Keratinocyte (primary cell): ENCODE measurements at regions not wholly inside any gene's neighbourhood (a gene's known extent, or its start where the extent isn't known, plus 50 kb on each side); places are given as distances from the start of the nearest gene placed in this dataset.

ENCODE experiments used
- DNase-seq: peaks from one replicate; pipeline ENCODE4 v3.0.0-alpha.2; 2011; ENCODE audit warnings: low read depth, missing footprints, low spot score
- FAIRE-seq: peaks from 2 replicates; lab custom pipeline; 2011; peaks lifted over from hg19 to GRCh38; lab: Jason Lieb, UNC
- H2AFZ ChIP-seq: 2 replicates; pipeline ENCODE4 v1.6.0; 2012; ENCODE audit warnings: low read length, control low read depth, inconsistent platforms; ENCODE audit not compliant: control insufficient read depth
- H3K27ac ChIP-seq: 2 replicates; pipeline ENCODE4 v1.5.1; 2011; ENCODE audit warnings: low read length; ENCODE audit not compliant: control insufficient read depth, insufficient read depth
- H3K27me3 ChIP-seq: 3 replicates; pipeline ENCODE4 v1.6.0; 2011; ENCODE audit warnings: low read length; ENCODE audit not compliant: control insufficient read depth, insufficient read depth; ENCODE audit errors: extremely low read depth
- H3K36me3 ChIP-seq, 2 experiments: 2 replicates in 1 of 2; 3 replicates in 1 of 2; pipeline ENCODE4 v1.5.1; 2011; ENCODE audit warnings: low read length in 2 of 2, mild to moderate bottlenecking in 1 of 2; ENCODE audit not compliant: control insufficient read depth in 2 of 2, insufficient read depth in 2 of 2; ENCODE audit errors: extremely low read depth in 1 of 2
- H3K4me1 ChIP-seq: 3 replicates; pipeline ENCODE4 v1.5.1; 2011; ENCODE audit warnings: low read length; ENCODE audit not compliant: control insufficient read depth, insufficient read depth; ENCODE audit errors: extremely low read depth
- H3K4me2 ChIP-seq: 3 replicates; pipeline ENCODE4 v1.6.0; 2011; ENCODE audit warnings: low read depth, low read length; ENCODE audit not compliant: control insufficient read depth, insufficient read depth; ENCODE audit errors: extremely low read depth
- H3K4me3 ChIP-seq, 3 experiments: fragments of 200-600 bp in 1 of 3; sonication (generic) in 1 of 3; 2 replicates in 2 of 3; 3 replicates in 1 of 3; pipeline ENCODE4 v1.5.1; 2011 to 2016; ENCODE audit warnings: low read length in 3 of 3, mild to moderate bottlenecking in 3 of 3, control low read depth in 2 of 3, inconsistent platforms in 1 of 3, low read depth in 1 of 3, mixed read lengths in 1 of 3, mixed run types in 1 of 3, moderate library complexity in 1 of 3; ENCODE audit not compliant: control insufficient read depth in 2 of 3, insufficient read depth in 2 of 3; ENCODE audit errors: extremely low read depth in 1 of 3
- H3K79me2 ChIP-seq: 2 replicates; pipeline ENCODE4 v1.6.0; 2012; ENCODE audit warnings: low read length; ENCODE audit not compliant: control insufficient read depth, insufficient read depth
- H3K9ac ChIP-seq: 3 replicates; pipeline ENCODE4 v1.6.0; 2011; ENCODE audit warnings: low read length; ENCODE audit not compliant: control insufficient read depth, insufficient read depth; ENCODE audit errors: extremely low read depth
- H3K9me1 ChIP-seq: 3 replicates; pipeline ENCODE4 v1.6.0; 2011; ENCODE audit warnings: low read length; ENCODE audit not compliant: control insufficient read depth, insufficient read depth; ENCODE audit errors: extremely low read depth
- H3K9me3 ChIP-seq: 2 replicates; pipeline ENCODE4 v1.5.1; 2012; ENCODE audit warnings: low read depth, low read length; ENCODE audit not compliant: control insufficient read depth
- H4K20me1 ChIP-seq: 3 replicates; pipeline ENCODE4 v1.6.0; 2011; ENCODE audit warnings: low read length; ENCODE audit not compliant: control insufficient read depth, insufficient read depth; ENCODE audit errors: extremely low read depth
- EZH2 ChIP-seq: IDR thresholded peaks from one replicate; pipeline ENCODE4 v1.6.1; 2012; ENCODE audit warnings: inconsistent platforms, mild to moderate bottlenecking, low read length, moderate library complexity
- dilution Hi-C: fragments of 300-500 bp; cut with MboI; formaldehyde crosslinking; loops from one replicate; pipeline ENCODE4 v1.7.0; 2020; ENCODE audit warnings: low sequenced_read_pairs; ENCODE audit not compliant: extremely low pct_ligation_motif_present
- TF ChIP-seq, protein P1 (sequence below), 3 experiments: IDR thresholded peaks in 1 of 3; conservative IDR thresholded peaks in 1 of 3; optimal IDR thresholded peaks in 1 of 3; 2 replicates in 2 of 3; 3 replicates in 1 of 3; pipeline versions ENCODE3 to v1.5.1; 2011; ENCODE audit warnings: low read length in 3 of 3, mild to moderate bottlenecking in 3 of 3, moderate library complexity in 2 of 3, control low read depth in 1 of 3, inconsistent platforms in 1 of 3; ENCODE audit not compliant: insufficient read depth in 2 of 3; ENCODE audit errors: extremely low read depth in 1 of 3

DNA sequence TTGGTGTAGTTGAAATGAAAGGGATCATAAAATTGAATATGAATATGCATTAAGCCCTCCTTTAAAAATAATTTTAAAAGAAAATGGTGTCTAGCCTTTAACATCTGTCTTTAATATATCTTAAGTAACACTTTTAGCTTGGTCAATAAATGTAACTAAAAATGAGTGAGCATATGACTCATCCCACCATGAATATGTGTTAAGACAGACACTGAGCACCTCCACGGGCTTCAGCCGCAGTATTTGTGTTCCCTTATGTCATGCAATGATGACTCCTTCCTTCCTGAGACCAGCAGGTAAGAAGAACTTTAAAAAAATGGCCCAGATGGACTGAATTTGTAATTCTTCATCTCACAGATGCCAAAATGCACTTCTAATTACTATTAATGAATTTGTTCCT, 563.2 kb downstream of the NR2F1-AS1 start:
- H3K4me1 ChIP-seq: no peaks in the 10 kb centered on the region
- DNase-seq: peak; percentile 7
- no peaks in the 10 kb centered on the region for H3K9me3 ChIP-seq
- H3K9ac ChIP-seq: no peak overlapping the region
- no peaks in the 10 kb centered on the region for H3K27me3 ChIP-seq
- TF ChIP-seq, protein P1, sequence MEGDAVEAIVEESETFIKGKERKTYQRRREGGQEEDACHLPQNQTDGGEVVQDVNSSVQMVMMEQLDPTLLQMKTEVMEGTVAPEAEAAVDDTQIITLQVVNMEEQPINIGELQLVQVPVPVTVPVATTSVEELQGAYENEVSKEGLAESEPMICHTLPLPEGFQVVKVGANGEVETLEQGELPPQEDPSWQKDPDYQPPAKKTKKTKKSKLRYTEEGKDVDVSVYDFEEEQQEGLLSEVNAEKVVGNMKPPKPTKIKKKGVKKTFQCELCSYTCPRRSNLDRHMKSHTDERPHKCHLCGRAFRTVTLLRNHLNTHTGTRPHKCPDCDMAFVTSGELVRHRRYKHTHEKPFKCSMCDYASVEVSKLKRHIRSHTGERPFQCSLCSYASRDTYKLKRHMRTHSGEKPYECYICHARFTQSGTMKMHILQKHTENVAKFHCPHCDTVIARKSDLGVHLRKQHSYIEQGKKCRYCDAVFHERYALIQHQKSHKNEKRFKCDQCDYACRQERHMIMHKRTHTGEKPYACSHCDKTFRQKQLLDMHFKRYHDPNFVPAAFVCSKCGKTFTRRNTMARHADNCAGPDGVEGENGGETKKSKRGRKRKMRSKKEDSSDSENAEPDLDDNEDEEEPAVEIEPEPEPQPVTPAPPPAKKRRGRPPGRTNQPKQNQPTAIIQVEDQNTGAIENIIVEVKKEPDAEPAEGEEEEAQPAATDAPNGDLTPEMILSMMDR (optimal IDR thresholded peaks at IDR 0.05 in 1 of 3, IDR thresholded peaks at IDR 0.05 in 1 of 3, conservative IDR thresholded peaks at IDR 0.05 in 1 of 3; ENCODE audit: extremely low read depth in 1 of 3, insufficient read depth in 2 of 3, low read length in 3 of 3): no peak
- no peak overlapping the region for H3K27ac ChIP-seq
- dilution Hi-C loops: no loop called here
- no peak overlapping the region for H3K4me2 ChIP-seq
- no peaks in the 10 kb centered on the region for H3K79me2 ChIP-seq
- H3K9me1 ChIP-seq: no peaks in the 10 kb centered on the region
- H4K20me1 ChIP-seq: no peaks in the 10 kb centered on the region
- H3K36me3 ChIP-seq: no peaks in the 10 kb centered on the region
- FAIRE-seq: no peak
- no peak overlapping the region for H3K4me3 ChIP-seq
- H2AFZ ChIP-seq: no peak overlapping the region

DNA sequence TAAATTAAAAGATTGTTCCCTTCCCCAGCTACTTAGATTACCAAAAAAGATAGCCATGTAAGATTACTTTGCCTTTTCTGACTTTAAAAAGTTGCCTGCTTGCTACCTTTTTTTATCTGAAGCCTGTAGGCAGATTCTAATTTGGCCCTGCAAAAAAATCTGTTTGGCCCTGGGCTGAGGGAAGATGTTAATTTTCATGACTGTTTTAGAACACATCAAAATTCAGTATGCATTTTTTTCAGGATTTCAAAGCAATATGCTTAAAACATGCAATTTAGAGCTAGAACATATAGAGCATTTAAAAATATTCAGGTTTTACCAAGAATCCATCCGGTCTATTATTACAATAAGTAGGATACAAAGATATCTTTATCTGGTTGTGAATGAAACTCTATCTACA, 563.6 kb downstream of the NR2F1-AS1 start:
- dilution Hi-C loops: no loop called here
- no peak overlapping the region for H3K27ac ChIP-seq
- H3K79me2 ChIP-seq: no peaks in the 10 kb centered on the region
- DNase-seq: no peak
- no peak overlapping the region for H3K9ac ChIP-seq
- H3K4me3 ChIP-seq: no peak overlapping the region
- no peaks in the 10 kb centered on the region for H3K4me1 ChIP-seq
- no peak overlapping the region for H2AFZ ChIP-seq
- no peaks in the 10 kb centered on the region for H4K20me1 ChIP-seq
- no peaks in the 10 kb centered on the region for H3K9me1 ChIP-seq
- no peak for FAIRE-seq
- no peaks in the 10 kb centered on the region for H3K36me3 ChIP-seq
- no peak overlapping the region for H3K4me2 ChIP-seq
- H3K27me3 ChIP-seq: no peaks in the 10 kb centered on the region
- TF ChIP-seq EZH2: no peak
- TF ChIP-seq, protein P1 (optimal IDR thresholded peaks at IDR 0.05 in 1 of 3, IDR thresholded peaks at IDR 0.05 in 1 of 3, conservative IDR thresholded peaks at IDR 0.05 in 1 of 3; ENCODE audit: extremely low read depth in 1 of 3, insufficient read depth in 2 of 3, low read length in 3 of 3): no peak
- no peaks in the 10 kb centered on the region for H3K9me3 ChIP-seq
